GM23338 (cell line): ENCODE measurements at regions not wholly inside any gene's neighbourhood (a gene's known extent, or its start where the extent isn't known, plus 50 kb on each side); places are given as distances from the start of the nearest gene placed in this dataset.

Source experiments
- ATAC-seq: fragments of 200-7000 bp; cut with Tn5 transposase; 3 replicates; pipeline ENCODE4 v1.9.1; 2020
- DNase-seq: peaks from one replicate; pipeline ENCODE4 v3.0.0-alpha.2; 2015; ENCODE audit warnings: low spot score
- H2AFZ ChIP-seq: fragments of 200-600 bp; sonication (generic); 2 replicates; pipeline ENCODE4 v1.8.0; 2016; ENCODE audit warnings: antibody characterized with exemption, mild to moderate bottlenecking, moderate library complexity
- H3F3A ChIP-seq: fragments of 200-600 bp; sonication (generic); replicated peaks from 2 replicates; pipeline ENCODE4 v1.8.0; 2017; ENCODE audit warnings: antibody characterized with exemption, mixed run types, low read depth
- H3K27ac ChIP-seq: fragments of 200-600 bp; sonication (generic); 2 replicates; pipeline ENCODE4 v1.6.1; 2016; ENCODE audit warnings: low read depth
- H3K27me3 ChIP-seq: fragments of 200-600 bp; sonication (generic); 2 replicates; pipeline ENCODE4 v1.8.0; 2016; ENCODE audit warnings: mild to moderate bottlenecking, mixed run types, moderate library complexity; ENCODE audit not compliant: insufficient read depth
- H3K36me3 ChIP-seq: fragments of 200-600 bp; sonication (generic); 2 replicates; pipeline ENCODE4 v1.8.0; 2016; ENCODE audit warnings: mild to moderate bottlenecking; ENCODE audit not compliant: insufficient read depth
- H3K4me1 ChIP-seq: fragments of 200-600 bp; sonication (generic); 2 replicates; pipeline ENCODE4 v1.8.0; 2016; ENCODE audit warnings: mild to moderate bottlenecking, moderate library complexity; ENCODE audit not compliant: insufficient read depth
- H3K4me2 ChIP-seq: fragments of 200-600 bp; sonication (generic); 2 replicates; pipeline ENCODE4 v1.7.1; 2017; ENCODE audit warnings: mixed run types
- H3K4me3 ChIP-seq: fragments of 200-600 bp; sonication (generic); 2 replicates; pipeline ENCODE4 v1.6.1; 2016; ENCODE audit warnings: mixed run types
- H3K79me2 ChIP-seq: fragments of 200-600 bp; sonication (generic); replicated peaks from 2 replicates; pipeline ENCODE4 v1.8.0; 2017; ENCODE audit warnings: mild to moderate bottlenecking; ENCODE audit not compliant: insufficient read depth
- H3K9me2 ChIP-seq: fragments of 200-600 bp; sonication (generic); 2 replicates; pipeline ENCODE4 v1.8.0; 2017; ENCODE audit not compliant: insufficient read depth
- H4K20me1 ChIP-seq: fragments of 200-600 bp; sonication (generic); replicated peaks from 2 replicates; pipeline ENCODE4 v1.8.0; 2017; ENCODE audit warnings: mild to moderate bottlenecking; ENCODE audit not compliant: insufficient read depth
- H3K27ac Mint-ChIP-seq: 2 replicates; pipeline ENCODE4 v1.8.0; 2020; ENCODE audit warnings: inconsistent platforms, mild to moderate bottlenecking, moderate library complexity, mixed read lengths
- H3K27me3 Mint-ChIP-seq: 3 replicates; pipeline ENCODE4 v1.8.0; 2022; ENCODE audit warnings: low read depth, mild to moderate bottlenecking, moderate library complexity, mixed read lengths, inconsistent platforms; ENCODE audit not compliant: insufficient read depth, poor library complexity
- H3K36me3 Mint-ChIP-seq: 3 replicates; pipeline ENCODE4 v1.8.0; 2021; ENCODE audit warnings: low read depth, mild to moderate bottlenecking, inconsistent platforms, moderate library complexity, mixed read lengths
- H3K4me1 Mint-ChIP-seq: 3 replicates; pipeline ENCODE4 v1.8.0; 2020; ENCODE audit warnings: mild to moderate bottlenecking, inconsistent platforms, mixed read lengths
- H3K4me3 Mint-ChIP-seq: 3 replicates; pipeline ENCODE4 v1.8.0; 2021; ENCODE audit warnings: moderate library complexity, mild to moderate bottlenecking, inconsistent platforms, mixed read lengths
- H3K9me3 Mint-ChIP-seq: 3 replicates; pipeline ENCODE4 v1.8.0; 2020; ENCODE audit warnings: moderate library complexity, mild to moderate bottlenecking, inconsistent platforms, mixed read lengths
- CREB1 ChIP-seq: fragments of 250-450 bp; sonication (Bioruptor Pico); IDR thresholded peaks from 2 replicates; pipeline ENCODE4 v1.5.0; 2020; ENCODE audit warnings: low read depth, mild to moderate bottlenecking, moderate library complexity
- CTCF ChIP-seq, 2 experiments: fragments of 200-600 bp in 1 of 2; sonication (generic) in 1 of 2; conservative IDR thresholded peaks; 2 replicates each; pipeline versions ENCODE4 v1.5.1 to v1.6.1; 2016 to 2017; ENCODE audit warnings: antibody characterized with exemption in 2 of 2, low read depth in 2 of 2, mild to moderate bottlenecking in 2 of 2, moderate library complexity in 1 of 2
- ETS1 ChIP-seq: IDR thresholded peaks from 2 replicates; pipeline ENCODE4 v1.6.1; 2016; ENCODE audit warnings: antibody characterized with exemption
- EZH2 ChIP-seq: fragments of 200-600 bp; sonication (generic); IDR thresholded peaks from one replicate; pipeline ENCODE4 v1.8.0; 2017; ENCODE audit warnings: antibody characterized with exemption, mild to moderate bottlenecking, low read depth; ENCODE audit not compliant: unreplicated experiment
- EZH2phosphoT487 ChIP-seq: fragments of 200-600 bp; sonication (generic); IDR thresholded peaks from one replicate; pipeline ENCODE4 v1.8.1; 2018; ENCODE audit warnings: antibody characterized with exemption; ENCODE audit not compliant: unreplicated experiment
- JUNB ChIP-seq: IDR thresholded peaks from one replicate; pipeline ENCODE4 v1.6.1; 2016; ENCODE audit warnings: antibody characterized with exemption; ENCODE audit not compliant: unreplicated experiment
- NANOG ChIP-seq: IDR thresholded peaks from 2 replicates; pipeline ENCODE4 v1.6.1; 2016; ENCODE audit warnings: antibody characterized with exemption, borderline replicate concordance
- POLR2AphosphoS5 ChIP-seq: IDR thresholded peaks from 2 replicates; pipeline ENCODE4 v1.6.1; 2016; ENCODE audit warnings: antibody characterized with exemption, low read depth
- STAT1 ChIP-seq: IDR thresholded peaks from one replicate; pipeline ENCODE4 v1.6.1; 2016; ENCODE audit warnings: antibody characterized with exemption; ENCODE audit not compliant: unreplicated experiment
- ZNF114 ChIP-seq: fragments of 250-450 bp; sonication (Bioruptor Pico); IDR thresholded peaks from 2 replicates; pipeline ENCODE4 v1.5.0; 2020; ENCODE audit warnings: mild to moderate bottlenecking, moderate library complexity
- TF ChIP-seq, protein P1 (sequence below): IDR thresholded peaks from one replicate; pipeline ENCODE4 v1.6.1; 2018; ENCODE audit warnings: antibody characterized with exemption; ENCODE audit not compliant: unreplicated experiment

DNA sequence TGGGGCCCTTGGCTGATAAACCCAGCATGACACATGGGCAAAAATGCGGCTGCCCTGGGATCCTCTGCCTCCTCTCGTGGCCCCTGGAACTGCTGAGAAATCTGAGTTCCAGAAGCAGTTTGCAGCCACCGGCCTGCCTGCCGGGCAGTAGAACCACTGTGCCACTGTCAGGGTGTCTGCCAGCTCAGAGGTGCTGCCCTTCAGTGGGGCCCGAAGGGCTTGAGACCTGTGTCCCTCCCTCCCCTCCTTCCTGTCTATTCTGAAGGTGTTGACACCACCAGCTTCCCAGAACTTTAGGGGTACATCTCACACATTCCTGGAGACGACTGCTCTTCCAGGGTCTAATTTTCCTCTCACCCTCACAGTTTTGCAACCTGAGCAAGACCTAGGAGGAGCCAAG lies 88.2 kb upstream of the POMGNT2 start:
- Mint-ChIP-seq H3K9me3 (peaks cover 5% of the 10 kb centered on the region), H3K4me3 (no peak overlapping the region), H3K36me3 (no peaks in the 10 kb centered on the region), H3K27me3 (peaks cover 5% of the 10 kb centered on the region), H3K27ac (no peak overlapping the region), H3K4me1 (no peaks in the 10 kb centered on the region)
- Histone ChIP-seq H3K4me3 (no peak overlapping the region), H3K27me3 (no peaks in the 10 kb centered on the region), H3K79me2 (no peaks in the 10 kb centered on the region), H4K20me1 (no peaks in the 10 kb centered on the region), H3K4me2 (no peak overlapping the region), H3K4me1 (no peaks in the 10 kb centered on the region), H3F3A (no peaks in the 10 kb centered on the region), H2AFZ (no peak overlapping the region), H3K27ac (no peak overlapping the region), H3K36me3 (no peaks in the 10 kb centered on the region), H3K9me2 (0 out of 2 replicates have a peak, but pooled peaks cover 12% of the 10 kb centered on the region)
- DNase-seq (no peak), ATAC-seq (no peak)
- no peak for TF ChIP-seq ETS1
- no peak for TF ChIP-seq EZH2phosphoT487
- TF ChIP-seq EZH2 = no peak

DNA sequence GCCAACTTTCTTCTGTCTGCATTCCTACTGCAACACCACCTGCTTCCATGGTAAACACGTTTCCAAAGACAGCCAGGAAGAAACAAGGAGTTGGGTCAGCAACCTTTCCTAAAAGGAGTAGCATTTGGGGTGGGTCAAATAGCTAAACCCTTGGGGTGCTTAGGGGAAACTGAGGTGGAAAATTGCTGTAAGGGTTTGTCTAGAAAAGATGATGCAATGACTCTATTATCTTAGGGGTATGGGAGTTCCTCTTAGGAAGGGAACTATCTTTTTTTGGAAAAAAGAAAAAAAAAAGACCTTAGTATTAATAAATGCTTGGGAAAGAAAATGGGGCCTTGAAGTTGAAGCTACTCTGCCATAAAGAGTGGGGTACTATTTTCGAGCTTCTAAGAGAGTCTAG lies 86.1 kb upstream of the POMGNT2 start:
- Mint-ChIP-seq H3K27ac (no peak overlapping the region), H3K9me3 (peaks cover 6% of the 10 kb centered on the region), H3K4me3 (no peak overlapping the region), H3K27me3 (peaks cover 3% of the 10 kb centered on the region), H3K36me3 (no peaks in the 10 kb centered on the region), H3K4me1 (no peaks in the 10 kb centered on the region)
- Histone ChIP-seq H4K20me1 (no peaks in the 10 kb centered on the region), H3K36me3 (no peaks in the 10 kb centered on the region), H3K4me2 (no peak overlapping the region), H3K4me3 (no peak overlapping the region), H3K4me1 (no peaks in the 10 kb centered on the region), H2AFZ (no peak overlapping the region), H3K79me2 (no peaks in the 10 kb centered on the region), H3K9me2 (peaks cover 17% of the 10 kb centered on the region; the same call in 1 of the 2 replicates), H3K27ac (no peak overlapping the region), H3F3A (no peaks in the 10 kb centered on the region), H3K27me3 (no peaks in the 10 kb centered on the region)
- DNase-seq (no peak), ATAC-seq (no peak)
- TF ChIP-seq NANOG (no peak), EZH2phosphoT487 (no peak), CTCF (conservative IDR thresholded peaks at IDR 0.05; ENCODE audit: low read depth in 2 of 2) (no peak), CREB1 (no peak), EZH2 (no peak), ZNF114 (CRISPR knock-in tag) (no peak), STAT1 (no peak), POLR2AphosphoS5 (no peak), JUNB (no peak), ETS1 (no peak)
- TF ChIP-seq, protein P1, sequence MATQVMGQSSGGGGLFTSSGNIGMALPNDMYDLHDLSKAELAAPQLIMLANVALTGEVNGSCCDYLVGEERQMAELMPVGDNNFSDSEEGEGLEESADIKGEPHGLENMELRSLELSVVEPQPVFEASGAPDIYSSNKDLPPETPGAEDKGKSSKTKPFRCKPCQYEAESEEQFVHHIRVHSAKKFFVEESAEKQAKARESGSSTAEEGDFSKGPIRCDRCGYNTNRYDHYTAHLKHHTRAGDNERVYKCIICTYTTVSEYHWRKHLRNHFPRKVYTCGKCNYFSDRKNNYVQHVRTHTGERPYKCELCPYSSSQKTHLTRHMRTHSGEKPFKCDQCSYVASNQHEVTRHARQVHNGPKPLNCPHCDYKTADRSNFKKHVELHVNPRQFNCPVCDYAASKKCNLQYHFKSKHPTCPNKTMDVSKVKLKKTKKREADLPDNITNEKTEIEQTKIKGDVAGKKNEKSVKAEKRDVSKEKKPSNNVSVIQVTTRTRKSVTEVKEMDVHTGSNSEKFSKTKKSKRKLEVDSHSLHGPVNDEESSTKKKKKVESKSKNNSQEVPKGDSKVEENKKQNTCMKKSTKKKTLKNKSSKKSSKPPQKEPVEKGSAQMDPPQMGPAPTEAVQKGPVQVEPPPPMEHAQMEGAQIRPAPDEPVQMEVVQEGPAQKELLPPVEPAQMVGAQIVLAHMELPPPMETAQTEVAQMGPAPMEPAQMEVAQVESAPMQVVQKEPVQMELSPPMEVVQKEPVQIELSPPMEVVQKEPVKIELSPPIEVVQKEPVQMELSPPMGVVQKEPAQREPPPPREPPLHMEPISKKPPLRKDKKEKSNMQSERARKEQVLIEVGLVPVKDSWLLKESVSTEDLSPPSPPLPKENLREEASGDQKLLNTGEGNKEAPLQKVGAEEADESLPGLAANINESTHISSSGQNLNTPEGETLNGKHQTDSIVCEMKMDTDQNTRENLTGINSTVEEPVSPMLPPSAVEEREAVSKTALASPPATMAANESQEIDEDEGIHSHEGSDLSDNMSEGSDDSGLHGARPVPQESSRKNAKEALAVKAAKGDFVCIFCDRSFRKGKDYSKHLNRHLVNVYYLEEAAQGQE = no peak
